RWPE1 (cell line): ENCODE measurements at regions not wholly inside any gene's neighbourhood (a gene's known extent, or its start where the extent isn't known, plus 50 kb on each side); places are given as distances from the start of the nearest gene placed in this dataset.

Experiments used
- CTCF ChIA-PET: fragments of 350-600 bp; sonication (Branson Sonifier 250); formaldehyde crosslinking; extraction: SDS; loops from one replicate; lab custom pipeline; 2021; lab: Yijun Ruan, JAX
- POLR2A ChIA-PET: fragments of 400-600 bp; formaldehyde crosslinking; extraction: SDS; loops from one replicate; lab custom pipeline; 2020; ENCODE audit warnings: antibody characterized with exemption; ENCODE audit not compliant: low non-redundant PET; lab: Yijun Ruan, JAX
- DNase-seq: peaks from one replicate; pipeline ENCODE4 v3.0.0; 2012; ENCODE audit warnings: low spot score
- H3K27ac ChIP-seq: fragments of 450-650 bp; 2 replicates; pipeline ENCODE4 v1.5.1; 2017
- TF ChIP-seq, protein P1 (sequence below): fragments of 450-650 bp; conservative IDR thresholded peaks from 2 replicates; pipeline ENCODE4 v1.5.1; 2017; ENCODE audit warnings: low read depth, mild to moderate bottlenecking

DNA sequence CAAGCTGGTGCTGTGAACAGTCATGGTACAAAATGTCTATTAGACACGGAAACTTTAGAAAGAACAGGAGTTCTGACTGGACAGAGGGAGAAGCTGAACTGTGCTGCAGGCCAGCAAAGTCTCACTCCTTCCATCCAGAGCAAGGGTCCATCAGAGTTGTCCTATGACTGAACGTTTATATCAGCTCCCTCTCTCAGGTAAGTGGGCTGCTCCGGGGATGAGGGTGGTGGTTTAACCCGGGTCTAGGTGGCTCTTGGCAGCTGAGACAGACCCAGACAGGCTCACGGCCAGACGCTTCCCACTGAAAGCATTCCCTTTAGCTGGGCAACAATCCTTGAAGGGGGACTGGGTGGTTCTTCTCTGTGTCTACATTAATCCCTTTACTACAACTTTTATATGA is 385.0 kb upstream of the SMIM31 start:
- no peak overlapping the region for H3K27ac ChIP-seq
- ChIA-PET POLR2A (no interaction called here), CTCF (no interaction called here)
- DNase-seq: no peak
- TF ChIP-seq, protein P1, sequence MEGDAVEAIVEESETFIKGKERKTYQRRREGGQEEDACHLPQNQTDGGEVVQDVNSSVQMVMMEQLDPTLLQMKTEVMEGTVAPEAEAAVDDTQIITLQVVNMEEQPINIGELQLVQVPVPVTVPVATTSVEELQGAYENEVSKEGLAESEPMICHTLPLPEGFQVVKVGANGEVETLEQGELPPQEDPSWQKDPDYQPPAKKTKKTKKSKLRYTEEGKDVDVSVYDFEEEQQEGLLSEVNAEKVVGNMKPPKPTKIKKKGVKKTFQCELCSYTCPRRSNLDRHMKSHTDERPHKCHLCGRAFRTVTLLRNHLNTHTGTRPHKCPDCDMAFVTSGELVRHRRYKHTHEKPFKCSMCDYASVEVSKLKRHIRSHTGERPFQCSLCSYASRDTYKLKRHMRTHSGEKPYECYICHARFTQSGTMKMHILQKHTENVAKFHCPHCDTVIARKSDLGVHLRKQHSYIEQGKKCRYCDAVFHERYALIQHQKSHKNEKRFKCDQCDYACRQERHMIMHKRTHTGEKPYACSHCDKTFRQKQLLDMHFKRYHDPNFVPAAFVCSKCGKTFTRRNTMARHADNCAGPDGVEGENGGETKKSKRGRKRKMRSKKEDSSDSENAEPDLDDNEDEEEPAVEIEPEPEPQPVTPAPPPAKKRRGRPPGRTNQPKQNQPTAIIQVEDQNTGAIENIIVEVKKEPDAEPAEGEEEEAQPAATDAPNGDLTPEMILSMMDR: no peak

DNA sequence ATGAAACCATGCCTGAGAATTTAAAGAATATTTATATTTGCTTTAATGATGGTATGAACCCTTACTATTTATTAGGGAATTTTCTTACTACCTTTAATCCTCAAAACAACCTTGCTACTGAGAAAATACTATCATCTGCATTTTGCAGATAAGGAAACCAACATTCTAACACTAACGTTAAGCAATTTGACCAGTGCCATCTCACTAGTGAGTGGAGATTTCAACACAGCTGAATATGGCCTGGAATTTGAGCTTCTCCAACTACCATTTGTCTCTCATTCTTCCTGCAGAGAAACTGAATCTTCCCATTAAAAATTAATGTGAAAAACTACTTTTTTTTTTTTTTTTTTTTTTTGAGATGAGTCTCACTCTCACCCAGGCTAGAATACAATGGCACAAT is 380.9 kb upstream of the SMIM31 start:
- TF ChIP-seq, protein P1: no peak
- ChIA-PET POLR2A (no interaction called here), CTCF (interaction anchor here (0.6 kb wide), 1 partner anchor 404 kb away, joined by 3 read pairs; no protein-coding TSS in a partner anchor)
- no peak for DNase-seq
- no peak overlapping the region for H3K27ac ChIP-seq

DNA sequence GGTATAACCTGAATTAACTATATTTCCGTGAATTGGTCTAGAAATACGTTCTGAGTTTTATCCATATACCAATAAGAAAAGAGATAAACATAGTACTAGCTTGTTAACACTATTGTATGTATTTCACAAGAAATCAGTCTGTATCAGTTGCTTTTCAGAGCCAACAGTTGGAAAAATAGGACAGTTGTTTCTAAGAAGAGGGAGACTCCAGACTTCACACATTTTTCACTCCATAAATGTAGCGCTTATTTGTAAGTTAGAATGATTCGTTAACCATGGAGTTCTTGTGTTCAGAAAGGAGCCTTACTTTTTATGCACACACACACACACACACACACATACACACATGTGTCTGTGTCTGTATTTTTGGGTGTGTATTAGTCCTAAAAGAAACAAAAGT is 376.7 kb upstream of the SMIM31 start:
- TF ChIP-seq, protein P1: no peak
- H3K27ac ChIP-seq: no peak overlapping the region
- ChIA-PET POLR2A (no interaction called here), CTCF (no interaction called here)
- DNase-seq: no peak

DNA sequence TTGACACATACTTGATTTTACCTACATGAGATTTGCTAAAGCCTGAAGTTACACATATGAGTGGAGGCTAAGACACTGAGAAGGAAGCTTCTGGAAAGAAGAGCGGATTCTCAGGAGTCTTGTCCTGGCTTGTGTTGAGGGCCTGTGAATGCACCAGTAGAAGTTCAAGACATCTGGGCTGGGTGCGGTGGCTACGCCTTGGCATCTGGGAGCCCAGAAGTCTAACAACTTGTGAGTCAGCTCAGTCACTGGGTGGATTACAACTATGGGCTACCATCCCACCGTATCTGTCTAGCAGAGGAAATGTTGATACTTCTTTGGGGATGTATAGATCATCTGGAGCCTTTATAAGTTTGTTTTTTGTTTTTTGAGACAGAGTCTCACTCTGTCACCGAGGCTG is 375.6 kb upstream of the SMIM31 start:
- H3K27ac ChIP-seq: no peak overlapping the region
- TF ChIP-seq, protein P1: no peak
- POLR2A ChIA-PET: no interaction called here
- CTCF ChIA-PET: no interaction called here
- DNase-seq: no peak

DNA sequence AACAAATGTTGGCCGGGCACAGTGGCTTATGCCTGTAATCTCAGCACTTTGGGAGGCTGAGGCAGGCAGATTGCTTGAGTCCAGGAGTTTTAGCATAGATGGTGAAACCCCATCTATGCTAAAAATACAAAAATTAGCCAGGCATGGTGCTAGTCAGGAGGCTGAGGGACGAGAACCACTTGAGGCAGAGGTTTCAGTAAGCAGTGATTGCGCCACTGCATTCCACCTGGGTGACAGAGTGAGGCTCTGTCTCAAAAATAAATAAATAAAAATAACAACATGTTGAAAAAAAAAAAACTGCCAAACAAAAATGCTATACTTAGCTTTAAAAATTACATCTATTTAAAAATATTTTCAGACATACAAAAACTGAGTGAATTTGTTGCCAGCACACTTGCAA is 374.2 kb upstream of the SMIM31 start:
- ChIA-PET CTCF (no interaction called here), POLR2A (no interaction called here)
- no peak for DNase-seq
- TF ChIP-seq, protein P1: no peak
- no peak overlapping the region for H3K27ac ChIP-seq

DNA sequence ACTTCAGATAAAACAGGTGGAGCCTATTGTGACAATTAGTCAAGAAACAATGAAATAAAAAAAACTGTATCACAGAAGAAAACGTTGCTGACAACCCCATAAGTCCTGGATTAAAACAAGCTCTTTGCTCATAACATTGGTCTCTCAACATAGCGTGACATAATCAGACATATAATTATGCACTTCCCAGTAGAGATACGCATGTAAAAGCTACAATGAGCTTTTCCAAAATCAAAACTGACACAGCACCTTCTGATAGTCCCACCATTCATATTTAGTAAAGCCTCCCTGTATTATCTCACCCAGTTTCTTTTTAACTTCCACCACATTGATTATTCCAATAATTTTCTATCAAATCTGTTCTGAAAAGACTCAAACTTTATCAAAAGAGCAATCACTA is 372.1 kb upstream of the SMIM31 start:
- POLR2A ChIA-PET: no interaction called here
- H3K27ac ChIP-seq: no peak overlapping the region
- no peak for DNase-seq
- CTCF ChIA-PET: interaction anchor here (0.6 to 0.9 kb wide), 4 partner anchors 24 to 1103 kb away, joined by 3 to 4 read pairs (median 3); no protein-coding TSS in a partner anchor
- TF ChIP-seq, protein P1: no peak

DNA sequence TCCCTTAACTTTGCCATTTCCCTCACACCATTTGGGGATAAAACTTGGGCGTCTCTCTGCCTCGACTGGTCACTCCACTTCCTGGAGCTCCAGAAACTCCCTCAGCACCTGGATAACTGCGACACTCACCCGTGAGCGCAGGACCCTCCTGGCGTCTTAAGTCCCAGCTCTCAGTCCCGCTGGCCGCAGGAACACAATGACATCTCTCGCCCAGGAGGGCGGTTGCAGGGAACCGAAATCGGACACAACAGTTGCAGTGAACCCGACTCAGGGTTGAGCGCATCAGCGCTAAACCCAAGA is 370.9 kb upstream of the SMIM31 start:
- ChIA-PET CTCF (interaction anchor here (1.3 kb wide), 1 partner anchor 349 kb away, joined by 7 read pairs; no protein-coding TSS in a partner anchor), POLR2A (no interaction called here)
- no peak overlapping the region for H3K27ac ChIP-seq
- no peak for DNase-seq
- TF ChIP-seq, protein P1: no peak
